Lower leg skin (tissue), 3 donors: ENCODE measurements at regions not wholly inside any gene's neighbourhood (a gene's known extent, or its start where the extent isn't known, plus 50 kb on each side); places are given as distances from the start of the nearest gene placed in this dataset.

Experiments used
- CTCF ChIP-seq, 3 donors: fragments of 450-650 bp; IDR thresholded peaks; one replicate each; pipeline ENCODE4 v1.5.1; 2016; ENCODE audit warnings: antibody characterized with exemption in 3 of 3, mild to moderate bottlenecking in 3 of 3, moderate library complexity in 2 of 3
- POLR2A ChIP-seq, 2 donors: fragments of 450-650 bp; IDR thresholded peaks; one replicate each; pipeline ENCODE4 v1.6.1; 2016 to 2017; ENCODE audit warnings: antibody characterized with exemption in 2 of 2, mild to moderate bottlenecking in 1 of 2, moderate library complexity in 1 of 2

- TF ChIP-seq POLR2A (IDR thresholded peaks at IDR 0.05) (no peak), CTCF (IDR thresholded peaks at IDR 0.05) (no peak)
Measured at GRCh38 chr3:41115069-41115468, 84.2 kb upstream of the CTNNB1 start.
